8988T (cell line): ENCODE measurements at regions not wholly inside any gene's neighbourhood (a gene's known extent, or its start where the extent isn't known, plus 50 kb on each side); places are given as distances from the start of the nearest gene placed in this dataset.

Experiments
- DNase-seq: peaks from one replicate; pipeline ENCODE4 v3.0.0; 2011

- DNase-seq: no peak
Observed at GRCh38 chr10:36191009-36191408, 548.9 kb upstream of the FZD8 start.

GRCh38 chr10:36188461-36188860 lies 546.4 kb upstream of the FZD8 start:
- no peak for DNase-seq

- no peak for DNase-seq
Observed at GRCh38 chr10:36188080-36188453, 546.0 kb upstream of the FZD8 start.

GRCh38 chr10:36187380-36188079 lies 545.4 kb upstream of the FZD8 start:
- DNase-seq: no peak

GRCh38 chr10:36185097-36185496 lies 543.0 kb upstream of the FZD8 start:
- no peak for DNase-seq

- DNase-seq: no peak
Observed at GRCh38 chr10:36183726-36184125, 541.6 kb upstream of the FZD8 start.

GRCh38 chr10:36183056-36183455 lies 541.0 kb upstream of the FZD8 start:
- no peak for DNase-seq

GRCh38 chr10:36182606-36183005 lies 540.5 kb upstream of the FZD8 start:
- no peak for DNase-seq

GRCh38 chr10:36182179-36182566 lies 540.1 kb upstream of the FZD8 start:
- no peak for DNase-seq

- DNase-seq: no peak
Observed at GRCh38 chr10:36181426-36182178, 539.5 kb upstream of the FZD8 start.

- no peak for DNase-seq
Observed at GRCh38 chr10:36178616-36179015, 536.5 kb upstream of the FZD8 start.

GRCh38 chr10:36177071-36177470 lies 535.0 kb upstream of the FZD8 start:
- no peak for DNase-seq

- no peak for DNase-seq
Observed at GRCh38 chr10:36175954-36176353, 533.9 kb upstream of the FZD8 start.

GRCh38 chr10:36173364-36173763 lies 531.3 kb upstream of the FZD8 start:
- DNase-seq: no peak

- DNase-seq: no peak
Observed at GRCh38 chr10:36171953-36172940, 530.2 kb upstream of the FZD8 start.

GRCh38 chr10:36171556-36171952 lies 529.5 kb upstream of the FZD8 start:
- DNase-seq: no peak

GRCh38 chr10:36170943-36171501 lies 528.9 kb upstream of the FZD8 start:
- no peak for DNase-seq

- DNase-seq: no peak
Observed at GRCh38 chr10:36170142-36170719, 528.1 kb upstream of the FZD8 start.

GRCh38 chr10:36168777-36169176 lies 526.7 kb upstream of the FZD8 start:
- no peak for DNase-seq

- no peak for DNase-seq
Observed at GRCh38 chr10:36164556-36165504, 522.7 kb upstream of the FZD8 start.

- no peak for DNase-seq
Observed at GRCh38 chr10:36163827-36164226, 521.7 kb upstream of the FZD8 start.

- no peak for DNase-seq
Observed at GRCh38 chr10:36157486-36157885, 515.4 kb upstream of the FZD8 start.
